ENCODE measurements at regions not wholly inside any gene's neighbourhood (a gene's known extent, or its start where the extent isn't known, plus 50 kb on each side); places are given as distances from the start of the nearest gene placed in this dataset.

DNA sequence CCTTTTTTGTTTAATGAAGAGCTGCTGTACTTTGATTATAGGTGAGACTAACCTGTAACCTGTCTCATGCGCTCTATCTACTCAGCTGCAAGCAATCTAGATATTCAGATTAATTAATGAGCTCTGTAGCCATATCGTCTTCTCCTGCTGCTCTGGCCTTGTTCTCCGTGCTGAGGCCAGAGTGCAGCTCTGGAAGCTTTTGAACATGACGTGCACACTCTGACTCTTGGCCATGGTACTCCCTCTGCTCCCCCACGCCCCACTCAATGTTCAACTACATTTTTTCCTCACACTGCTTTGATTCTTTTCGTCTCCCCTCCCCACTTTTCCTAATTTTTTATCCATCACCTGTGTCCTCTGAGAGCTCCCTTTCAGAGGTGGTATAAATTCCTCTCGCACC, 751.8 kb downstream of the FGF9 start:
- no peaks in the 10 kb centered on the region for H3F3A ChIP-seq (ENCODE audit: insufficient read depth, low read length)
- H3K9ac ChIP-seq (ENCODE audit: low read length) = no peak overlapping the region
- no peak for TF ChIP-seq EZH2 (IDR thresholded peaks at IDR 0.05; ENCODE audit: borderline replicate concordance, low read length)
- TF ChIP-seq, protein P1, sequence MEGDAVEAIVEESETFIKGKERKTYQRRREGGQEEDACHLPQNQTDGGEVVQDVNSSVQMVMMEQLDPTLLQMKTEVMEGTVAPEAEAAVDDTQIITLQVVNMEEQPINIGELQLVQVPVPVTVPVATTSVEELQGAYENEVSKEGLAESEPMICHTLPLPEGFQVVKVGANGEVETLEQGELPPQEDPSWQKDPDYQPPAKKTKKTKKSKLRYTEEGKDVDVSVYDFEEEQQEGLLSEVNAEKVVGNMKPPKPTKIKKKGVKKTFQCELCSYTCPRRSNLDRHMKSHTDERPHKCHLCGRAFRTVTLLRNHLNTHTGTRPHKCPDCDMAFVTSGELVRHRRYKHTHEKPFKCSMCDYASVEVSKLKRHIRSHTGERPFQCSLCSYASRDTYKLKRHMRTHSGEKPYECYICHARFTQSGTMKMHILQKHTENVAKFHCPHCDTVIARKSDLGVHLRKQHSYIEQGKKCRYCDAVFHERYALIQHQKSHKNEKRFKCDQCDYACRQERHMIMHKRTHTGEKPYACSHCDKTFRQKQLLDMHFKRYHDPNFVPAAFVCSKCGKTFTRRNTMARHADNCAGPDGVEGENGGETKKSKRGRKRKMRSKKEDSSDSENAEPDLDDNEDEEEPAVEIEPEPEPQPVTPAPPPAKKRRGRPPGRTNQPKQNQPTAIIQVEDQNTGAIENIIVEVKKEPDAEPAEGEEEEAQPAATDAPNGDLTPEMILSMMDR (IDR thresholded peaks at IDR 0.05; ENCODE audit: low read length) = no peak
- no peaks in the 10 kb centered on the region for H3K27me3 ChIP-seq (ENCODE audit: insufficient read depth, low read length)
- no peak overlapping the region for H3K27ac ChIP-seq (ENCODE audit: low read depth, low read length, poor library complexity, severe bottlenecking)
- no peaks in the 10 kb centered on the region for H3K79me2 ChIP-seq (ENCODE audit: insufficient read depth, low read length)
- no peaks in the 10 kb centered on the region for H3K36me3 ChIP-seq (ENCODE audit: insufficient read depth, low read length)
- H4K20me1 ChIP-seq (ENCODE audit: insufficient read depth, low read length) = no peaks in the 10 kb centered on the region
- H3K9me2 ChIP-seq (ENCODE audit: low read depth, low read length) = no peaks in the 10 kb centered on the region
- H2AFZ ChIP-seq (ENCODE audit: low read length) = no peak overlapping the region
- no peaks in the 10 kb centered on the region for H3K4me1 ChIP-seq (ENCODE audit: insufficient read depth, low read length, severe bottlenecking)
- no peak overlapping the region for H3K4me3 ChIP-seq (ENCODE audit: low read depth, low read length, poor library complexity, severe bottlenecking)
- no peak overlapping the region for H3K4me2 ChIP-seq (ENCODE audit: low read length)
- H3K9me3 ChIP-seq (ENCODE audit: low read length) = no peaks in the 10 kb centered on the region

GRCh38 chr13:22423261-22423660, 752.4 kb downstream of the FGF9 start:
- no peaks in the 10 kb centered on the region for H3K4me1 ChIP-seq (ENCODE audit: insufficient read depth, low read length, severe bottlenecking)
- no peaks in the 10 kb centered on the region for H3K9me2 ChIP-seq (ENCODE audit: low read depth, low read length)
- no peak overlapping the region for H3K4me2 ChIP-seq (ENCODE audit: low read length)
- no peaks in the 10 kb centered on the region for H3K79me2 ChIP-seq (ENCODE audit: insufficient read depth, low read length)
- H4K20me1 ChIP-seq (ENCODE audit: insufficient read depth, low read length) = no peaks in the 10 kb centered on the region
- H3K36me3 ChIP-seq (ENCODE audit: insufficient read depth, low read length) = no peaks in the 10 kb centered on the region
- no peak overlapping the region for H2AFZ ChIP-seq (ENCODE audit: low read length)
- no peak overlapping the region for H3K4me3 ChIP-seq (ENCODE audit: low read depth, low read length, poor library complexity, severe bottlenecking)
- TF ChIP-seq, protein P1 (IDR thresholded peaks at IDR 0.05; ENCODE audit: low read length) = no peak
- no peak for TF ChIP-seq EZH2 (IDR thresholded peaks at IDR 0.05; ENCODE audit: borderline replicate concordance, low read length)
- H3K27ac ChIP-seq (ENCODE audit: low read depth, low read length, poor library complexity, severe bottlenecking) = no peak overlapping the region
- H3F3A ChIP-seq (ENCODE audit: insufficient read depth, low read length) = no peaks in the 10 kb centered on the region
- no peak overlapping the region for H3K9ac ChIP-seq (ENCODE audit: low read length)
- no peaks in the 10 kb centered on the region for H3K27me3 ChIP-seq (ENCODE audit: insufficient read depth, low read length)
- no peaks in the 10 kb centered on the region for H3K9me3 ChIP-seq (ENCODE audit: low read length)

DNA sequence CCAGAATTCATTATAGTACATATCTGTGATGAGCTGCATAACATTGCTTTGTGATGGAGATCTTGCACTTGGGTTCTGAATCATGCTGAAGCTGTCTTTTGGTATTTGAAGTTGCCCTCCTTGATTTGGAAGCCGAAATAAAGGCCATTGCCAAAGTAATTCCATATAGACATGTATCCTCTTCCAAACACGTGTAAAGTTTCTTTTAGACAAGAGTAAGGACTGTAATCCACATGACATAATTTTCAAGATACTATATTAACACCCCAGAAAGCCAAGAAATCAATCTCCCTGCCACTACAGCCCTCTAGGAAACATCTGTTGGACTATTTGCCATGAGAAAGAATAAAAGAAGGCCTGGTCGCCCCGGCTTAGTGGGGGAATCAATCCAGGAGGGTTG, 754.2 kb downstream of the FGF9 start:
- no peaks in the 10 kb centered on the region for H3K9me2 ChIP-seq (ENCODE audit: low read depth, low read length)
- H3K27ac ChIP-seq (ENCODE audit: low read depth, low read length, poor library complexity, severe bottlenecking) = no peak overlapping the region
- H3F3A ChIP-seq (ENCODE audit: insufficient read depth, low read length) = no peaks in the 10 kb centered on the region
- H3K27me3 ChIP-seq (ENCODE audit: insufficient read depth, low read length) = no peaks in the 10 kb centered on the region
- H3K9ac ChIP-seq (ENCODE audit: low read length) = no peak overlapping the region
- no peaks in the 10 kb centered on the region for H4K20me1 ChIP-seq (ENCODE audit: insufficient read depth, low read length)
- H3K36me3 ChIP-seq (ENCODE audit: insufficient read depth, low read length) = no peaks in the 10 kb centered on the region
- no peaks in the 10 kb centered on the region for H3K79me2 ChIP-seq (ENCODE audit: insufficient read depth, low read length)
- no peaks in the 10 kb centered on the region for H3K4me1 ChIP-seq (ENCODE audit: insufficient read depth, low read length, severe bottlenecking)
- H3K9me3 ChIP-seq (ENCODE audit: low read length) = no peaks in the 10 kb centered on the region
- TF ChIP-seq, protein P1 (IDR thresholded peaks at IDR 0.05; ENCODE audit: low read length) = no peak
- no peak for TF ChIP-seq EZH2 (IDR thresholded peaks at IDR 0.05; ENCODE audit: borderline replicate concordance, low read length)
- no peak overlapping the region for H2AFZ ChIP-seq (ENCODE audit: low read length)
- H3K4me2 ChIP-seq (ENCODE audit: low read length) = no peak overlapping the region
- H3K4me3 ChIP-seq (ENCODE audit: low read depth, low read length, poor library complexity, severe bottlenecking) = no peak overlapping the region
